ENCODE measurements at regions not wholly inside any gene's neighbourhood (a gene's known extent, or its start where the extent isn't known, plus 50 kb on each side); places are given as distances from the start of the nearest gene placed in this dataset.

GRCh38 chr5:12272389-12272788 is 368.1 kb upstream of the CTNND2 start:
- no peaks in the 10 kb centered on the region for H3K9me3 ChIP-seq (ENCODE audit: control insufficient read depth, low read depth, low read length)
- H2BK12ac ChIP-seq (ENCODE audit: insufficient read length, low read depth, low read length): no peak overlapping the region
- TF ChIP-seq CTCF (conservative IDR thresholded peaks at IDR 0.05): peak; percentile 81
- no peak overlapping the region for H4K91ac ChIP-seq (ENCODE audit: insufficient read length, low read depth, low read length)
- H3K79me2 ChIP-seq (ENCODE audit: insufficient read depth, low read length): no peaks in the 10 kb centered on the region
- Mint-ChIP-seq H3K4me3 (no peak overlapping the region), H3K9me3 (no peaks in the 10 kb centered on the region), H3K36me3 (ENCODE audit: insufficient read depth in 1 of 3, low read depth in 3 of 3) (no peaks in the 10 kb centered on the region), H3K4me1 (peaks cover 5 to 6% of the 10 kb centered on the region in 2 experiments; a peak in 3 of 4 replicates), H3K27ac (no peak overlapping the region), H3K27me3 (ENCODE audit: low read depth) (no peaks in the 10 kb centered on the region)
- H3K4me1 ChIP-seq (ENCODE audit: insufficient read depth, low read length): no peaks in the 10 kb centered on the region
- no peak overlapping the region for H2BK120ac ChIP-seq (ENCODE audit: low read depth, low read length, poor library complexity, severe bottlenecking)
- no peaks in the 10 kb centered on the region for H3K79me1 ChIP-seq (ENCODE audit: insufficient read depth, low read depth, low read length, poor library complexity, severe bottlenecking)
- no peaks in the 10 kb centered on the region for H4K20me1 ChIP-seq (ENCODE audit: control insufficient read depth, insufficient read depth, insufficient read length)
- H3T11ph ChIP-seq (ENCODE audit: low read length): no peak overlapping the region
- no peak overlapping the region for H3K14ac ChIP-seq (ENCODE audit: insufficient read depth, low read length)
- H2BK20ac ChIP-seq (ENCODE audit: low read depth, low read length, poor library complexity, severe bottlenecking): no peak overlapping the region
- H2AK5ac ChIP-seq (ENCODE audit: insufficient read length, low read length): no peak overlapping the region
- H3K23ac ChIP-seq (ENCODE audit: insufficient read length, low read depth, low read length): no peak overlapping the region
- H4K5ac ChIP-seq (ENCODE audit: insufficient read length, low read depth, low read length): no peak overlapping the region
- no CpG with 5 or more reads among the region's 5 CpGs for WGBS (ENCODE audit: extremely low coverage, insufficient read length, low lambda C conversion rate)
- H2BK15ac ChIP-seq (ENCODE audit: low read depth, low read length): no peak overlapping the region
- no peak overlapping the region for H3K18ac ChIP-seq (ENCODE audit: insufficient read length, low read depth, low read length)
- H3K27me3 ChIP-seq (ENCODE audit: insufficient read depth, low read length): no peaks in the 10 kb centered on the region
- H3K9ac ChIP-seq (ENCODE audit: extremely low read depth, insufficient read length, low read length): no peak overlapping the region
- no peak overlapping the region for H3K4me2 ChIP-seq (ENCODE audit: insufficient read depth, insufficient read length, low read length)
- no peaks in the 10 kb centered on the region for H3K23me2 ChIP-seq (ENCODE audit: insufficient read length, low read depth, low read length, poor library complexity, severe bottlenecking)
- H4K8ac ChIP-seq (replicated peaks; ENCODE audit: insufficient read length, low read depth, low read length): no peak overlapping the region
- no peak overlapping the region for H3K27ac ChIP-seq (ENCODE audit: insufficient read length, low read depth, low read length)
- no peak overlapping the region for H3K56ac ChIP-seq (ENCODE audit: insufficient read length, low read depth, low read length)
- peak; percentile 73 for DNase-seq
- H2AFZ ChIP-seq (ENCODE audit: low read length): no peak overlapping the region
- no peak overlapping the region for H2BK5ac ChIP-seq (ENCODE audit: insufficient read length, low read length)
- no peak overlapping the region for H3K4ac ChIP-seq (ENCODE audit: low read depth, low read length)
